Mesendoderm (in vitro differentiated cells): ENCODE measurements at regions not wholly inside any gene's neighbourhood (a gene's known extent, or its start where the extent isn't known, plus 50 kb on each side); places are given as distances from the start of the nearest gene placed in this dataset.

ENCODE experiments used
- DNase-seq: peaks from one replicate; pipeline ENCODE4 v3.0.0; 2013
- H2AK5ac ChIP-seq: 2 replicates; pipeline ENCODE4 v1.6.1; 2013; ENCODE audit warnings: low read length, inconsistent platforms
- H2BK120ac ChIP-seq: 2 replicates; pipeline ENCODE4 v1.6.1; 2013; ENCODE audit warnings: low read depth, mild to moderate bottlenecking, low read length, moderate library complexity, mixed read lengths
- H2BK15ac ChIP-seq: replicated peaks from 2 replicates; pipeline ENCODE4 v1.6.1; 2013; ENCODE audit warnings: low read depth, mild to moderate bottlenecking, moderate library complexity
- H2BK5ac ChIP-seq: 2 replicates; pipeline ENCODE4 v1.6.1; 2013; ENCODE audit warnings: low read length, inconsistent platforms
- H3K18ac ChIP-seq: 2 replicates; pipeline ENCODE4 v1.6.1; 2013; ENCODE audit warnings: mild to moderate bottlenecking, low read length, mixed read lengths
- H3K23ac ChIP-seq: one replicate; pipeline ENCODE4 v1.6.1; 2013; ENCODE audit warnings: low read length
- H3K27ac ChIP-seq: 2 replicates; pipeline ENCODE4 v1.5.1; 2013; ENCODE audit warnings: low read depth, mild to moderate bottlenecking, inconsistent platforms, low read length, moderate library complexity
- H3K27me3 ChIP-seq: 2 replicates; pipeline ENCODE4 v1.6.1; 2013; ENCODE audit warnings: low read length, control low read depth, mild to moderate bottlenecking, inconsistent platforms; ENCODE audit not compliant: insufficient read depth, poor library complexity
- H3K36me3 ChIP-seq: 2 replicates; pipeline ENCODE4 v1.6.1; 2013; ENCODE audit warnings: low read length, inconsistent platforms; ENCODE audit not compliant: control insufficient read depth, insufficient read depth
- H3K4ac ChIP-seq: one replicate; pipeline ENCODE4 v1.6.1; 2013; ENCODE audit warnings: low read depth, mild to moderate bottlenecking, low read length, moderate library complexity
- H3K4me1 ChIP-seq: 2 replicates; pipeline ENCODE4 v1.6.1; 2013; ENCODE audit warnings: low read depth, low read length, inconsistent platforms; ENCODE audit not compliant: control insufficient read depth
- H3K4me2 ChIP-seq: 2 replicates; pipeline ENCODE4 v1.6.1; 2013; ENCODE audit warnings: low read length
- H3K4me3 ChIP-seq: 2 replicates; pipeline ENCODE4 v1.5.1; 2013; ENCODE audit warnings: mild to moderate bottlenecking, low read length
- H3K56ac ChIP-seq: one replicate; pipeline ENCODE4 v1.6.1; 2013; ENCODE audit warnings: low read length
- H3K79me1 ChIP-seq: 2 replicates; pipeline ENCODE4 v1.6.1; 2013; ENCODE audit warnings: low read length, inconsistent platforms
- H3K79me2 ChIP-seq: 2 replicates; pipeline ENCODE4 v1.6.1; 2013; ENCODE audit warnings: mild to moderate bottlenecking, low read length; ENCODE audit not compliant: control insufficient read depth, insufficient read depth
- H3K9ac ChIP-seq: 2 replicates; pipeline ENCODE4 v1.6.1; 2013; ENCODE audit warnings: low read length, inconsistent platforms
- H4K5ac ChIP-seq: one replicate; pipeline ENCODE4 v1.6.1; 2013; ENCODE audit warnings: low read length
- H4K8ac ChIP-seq: one replicate; pipeline ENCODE4 v1.6.1; 2013; ENCODE audit warnings: low read depth, mild to moderate bottlenecking, control low read depth, low read length, moderate library complexity
- WGBS: extraction: QIAGEN DNeasy Blood & Tissue Kit; methylation state at CpG from one replicate; pipeline ENCODE4 v1.1.7; 2013; ENCODE audit warnings: low lambda C conversion rate, missing lambda C conversion rate; ENCODE audit not compliant: insufficient coverage; ENCODE audit errors: extremely low coverage; 5-methylcytosine and 5-hydroxymethylcytosine counted together

GRCh38 chr7:26560526-26561256 lies 269.0 kb downstream of the SNX10 start:
- Histone ChIP-seq H4K8ac (no peak overlapping the region), H3K36me3 (no peaks in the 10 kb centered on the region), H3K56ac (no peak overlapping the region), H2BK5ac (no peak overlapping the region), H3K4ac (no peak overlapping the region), H4K5ac (no peak overlapping the region), H3K23ac (no peak overlapping the region), H2BK120ac (no peak overlapping the region), H3K79me1 (no peaks in the 10 kb centered on the region), H3K27me3 (no peaks in the 10 kb centered on the region), H2AK5ac (no peak overlapping the region), H3K4me1 (no peaks in the 10 kb centered on the region), H3K27ac (no peak overlapping the region), H2BK15ac (no peak overlapping the region), H3K9ac (no peak overlapping the region), H3K4me3 (no peak overlapping the region), H3K18ac (no peak overlapping the region), H3K79me2 (no peaks in the 10 kb centered on the region), H3K4me2 (no peak overlapping the region)
- no peak for DNase-seq
- WGBS, result no CpG with 5 or more reads among the region's 5 CpGs

DNA sequence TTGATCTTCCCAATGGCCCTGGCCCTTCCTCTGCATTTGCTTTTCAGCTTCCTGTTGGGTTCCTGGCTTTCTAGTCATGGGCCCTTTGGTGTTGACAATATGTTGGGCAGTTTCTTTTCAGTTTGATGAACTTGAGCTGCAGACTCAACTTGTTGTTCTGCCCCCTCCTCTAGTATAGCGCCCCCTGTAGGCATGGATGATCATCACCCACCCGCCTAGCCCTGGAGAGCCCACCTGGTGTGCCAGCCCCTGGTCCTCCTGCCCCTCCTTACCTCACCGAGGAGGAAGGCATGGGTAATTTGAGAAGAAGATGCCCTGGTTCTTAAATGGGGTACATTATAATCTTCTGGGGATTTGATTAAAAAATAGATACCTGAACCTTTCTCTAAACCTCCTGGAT lies 271.2 kb downstream of the SNX10 start:
- Histone ChIP-seq H3K9ac (no peak overlapping the region), H3K27ac (no peak overlapping the region), H3K23ac (no peak overlapping the region), H2BK15ac (no peak overlapping the region), H4K8ac (no peak overlapping the region), H4K5ac (no peak overlapping the region), H2BK120ac (no peak overlapping the region), H3K4me2 (no peak overlapping the region), H3K18ac (no peak overlapping the region), H3K27me3 (no peaks in the 10 kb centered on the region), H3K4me3 (no peak overlapping the region), H3K4me1 (no peaks in the 10 kb centered on the region), H3K79me1 (no peaks in the 10 kb centered on the region), H3K36me3 (no peaks in the 10 kb centered on the region), H3K56ac (no peak overlapping the region), H3K4ac (no peak overlapping the region), H2AK5ac (no peak overlapping the region), H3K79me2 (no peaks in the 10 kb centered on the region), H2BK5ac (no peak overlapping the region)
- WGBS, result no CpG with 5 or more reads among the region's 3 CpGs
- no peak for DNase-seq

DNA sequence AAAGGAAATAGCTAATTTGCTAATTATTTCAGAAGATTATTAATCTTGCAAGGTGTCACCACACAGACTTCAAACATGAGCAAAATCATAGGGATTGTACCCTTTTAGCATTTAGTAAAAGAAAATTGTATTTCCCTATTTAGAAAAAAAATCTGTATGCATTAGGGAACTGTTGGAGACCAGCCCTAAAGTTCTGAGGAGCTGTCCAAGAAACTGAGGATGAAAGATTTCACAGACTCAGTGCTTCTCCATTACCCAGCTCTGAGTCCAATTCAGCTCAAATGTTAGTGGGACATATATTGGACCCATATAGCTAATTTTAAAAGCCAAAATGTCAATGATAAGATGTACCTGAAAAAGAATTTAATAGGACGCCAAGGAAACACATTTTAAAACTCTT lies 271.7 kb downstream of the SNX10 start:
- no peaks in the 10 kb centered on the region for H3K4me1 ChIP-seq
- no CpG with 5 or more reads among the region's 1 CpG for WGBS

GRCh38 chr7:26567266-26567665 lies 275.6 kb downstream of the SNX10 start:
- peak; percentile 71 for DNase-seq
- Histone ChIP-seq H3K18ac (no peak overlapping the region), H4K8ac (no peak overlapping the region), H3K36me3 (no peaks in the 10 kb centered on the region), H2BK15ac (no peak overlapping the region), H3K4ac (no peak overlapping the region), H3K4me3 (no peak overlapping the region), H3K23ac (no peak overlapping the region), H3K27ac (no peak overlapping the region), H3K79me2 (no peaks in the 10 kb centered on the region), H3K9ac (no peak overlapping the region), H3K4me2 (no peak overlapping the region), H3K27me3 (no peaks in the 10 kb centered on the region), H2BK5ac (no peak overlapping the region), H2AK5ac (no peak overlapping the region), H4K5ac (no peak overlapping the region), H3K79me1 (no peaks in the 10 kb centered on the region), H3K4me1 (no peaks in the 10 kb centered on the region), H3K56ac (no peak overlapping the region), H2BK120ac (no peak overlapping the region)
- WGBS, result no CpG with 5 or more reads among the region's 4 CpGs

More for the DNA sequence above, 271.7 kb downstream of the SNX10 start:
- no peak overlapping the region for H2BK15ac ChIP-seq
- no peak overlapping the region for H3K4ac ChIP-seq
- no peak overlapping the region for H3K18ac ChIP-seq
- H3K79me2 ChIP-seq, result no peaks in the 10 kb centered on the region
- no peak for DNase-seq
- no peak overlapping the region for H2BK120ac ChIP-seq
- no peak overlapping the region for H2AK5ac ChIP-seq
- no peak overlapping the region for H4K8ac ChIP-seq
- no peak overlapping the region for H3K4me2 ChIP-seq
- no peaks in the 10 kb centered on the region for H3K36me3 ChIP-seq
- no peak overlapping the region for H3K4me3 ChIP-seq
- H3K27ac ChIP-seq, result no peak overlapping the region
- no peak overlapping the region for H3K56ac ChIP-seq
- no peaks in the 10 kb centered on the region for H3K27me3 ChIP-seq
- H3K9ac ChIP-seq, result no peak overlapping the region
- H3K23ac ChIP-seq, result no peak overlapping the region
- H2BK5ac ChIP-seq, result no peak overlapping the region
- no peak overlapping the region for H4K5ac ChIP-seq
- H3K79me1 ChIP-seq, result no peaks in the 10 kb centered on the region

GRCh38 chr7:26574476-26574875 lies 282.8 kb downstream of the SNX10 start:
- H3K4me1 ChIP-seq, result no peaks in the 10 kb centered on the region
- no peak overlapping the region for H4K8ac ChIP-seq
- no peak overlapping the region for H4K5ac ChIP-seq
- DNase-seq, result peak; percentile 59
- no peak overlapping the region for H2BK15ac ChIP-seq
- H3K4ac ChIP-seq, result no peak overlapping the region
- no peak overlapping the region for H3K27ac ChIP-seq
- no peak overlapping the region for H3K4me3 ChIP-seq
- no peak overlapping the region for H3K4me2 ChIP-seq
- H3K79me2 ChIP-seq, result no peaks in the 10 kb centered on the region
- H2BK5ac ChIP-seq, result no peak overlapping the region
- H3K9ac ChIP-seq, result no peak overlapping the region
- H3K23ac ChIP-seq, result no peak overlapping the region
- no peaks in the 10 kb centered on the region for H3K79me1 ChIP-seq
- no peaks in the 10 kb centered on the region for H3K27me3 ChIP-seq
- H2AK5ac ChIP-seq, result no peak overlapping the region
- WGBS, result no CpG with 5 or more reads among the region's 6 CpGs
- no peak overlapping the region for H2BK120ac ChIP-seq
- H3K56ac ChIP-seq, result no peak overlapping the region
- H3K36me3 ChIP-seq, result no peaks in the 10 kb centered on the region
- H3K18ac ChIP-seq, result no peak overlapping the region

DNA sequence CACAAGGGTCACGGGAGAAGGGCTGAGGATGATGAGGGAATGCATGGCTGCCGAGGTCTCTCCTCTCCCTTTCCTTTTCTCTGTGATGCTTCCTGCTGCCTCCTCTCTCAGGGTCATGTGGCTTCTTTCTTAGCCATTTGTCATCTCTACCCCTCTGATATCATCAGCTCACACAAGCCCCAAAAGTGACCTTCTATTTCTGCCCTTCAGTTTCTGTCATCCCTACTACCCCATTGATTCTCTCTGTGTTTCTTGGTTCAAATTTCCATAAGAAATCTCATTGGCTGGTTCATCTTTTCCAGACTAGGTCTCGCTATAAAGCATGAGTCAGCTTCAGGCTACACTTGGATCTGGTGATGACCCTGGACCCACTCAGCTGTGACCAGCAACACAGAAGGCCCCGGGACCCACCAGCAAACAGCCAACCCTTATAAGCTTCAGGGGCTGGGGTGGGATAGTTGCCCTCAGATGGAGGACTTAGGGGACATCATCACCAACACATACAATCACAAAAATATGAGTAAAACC lies 284.3 kb downstream of the SKAP2 start:
- Histone ChIP-seq H3K4me1 (no peaks in the 10 kb centered on the region), H3K4me2 (no peak overlapping the region), H2BK5ac (no peak overlapping the region), H3K56ac (no peak overlapping the region), H4K5ac (no peak overlapping the region), H3K36me3 (no peaks in the 10 kb centered on the region), H3K79me1 (no peaks in the 10 kb centered on the region), H3K4ac (no peak overlapping the region), H3K18ac (no peak overlapping the region), H3K23ac (no peak overlapping the region), H2AK5ac (no peak overlapping the region), H3K79me2 (no peaks in the 10 kb centered on the region), H3K9ac (no peak overlapping the region), H2BK15ac (no peak overlapping the region), H4K8ac (no peak overlapping the region), H3K27ac (no peak overlapping the region), H3K4me3 (no peak overlapping the region), H2BK120ac (no peak overlapping the region), H3K27me3 (no peaks in the 10 kb centered on the region)
- no peak for DNase-seq
- WGBS, result no CpG with 5 or more reads among the region's 4 CpGs
